Muscle of arm (tissue), 1 donor: ENCODE measurements at regions not wholly inside any gene's neighbourhood (a gene's known extent, or its start where the extent isn't known, plus 50 kb on each side); places are given as distances from the start of the nearest gene placed in this dataset.
"Not testable (repeated sequence)": the region's sequence is repeated elsewhere in the genome, so short reads cannot be mapped to it uniquely, and the experiment has no call there.

Source experiments
- DNase-seq: peaks from one replicate; pipeline ENCODE4 v3.0.0-alpha.2; 2013

- DNase-seq = no peak
Measured at GRCh38 chr5:87752362-87752761, 339.6 kb upstream of the CCNH start.

- no peak for DNase-seq
Measured at GRCh38 chr5:87751824-87752223, 339.1 kb upstream of the CCNH start.

- no peak for DNase-seq
Measured at GRCh38 chr5:87746891-87747377, 334.2 kb upstream of the CCNH start.

GRCh38 chr5:87746341-87746740 is 333.6 kb upstream of the CCNH start:
- DNase-seq = no peak

GRCh38 chr5:87741881-87742280 is 329.2 kb upstream of the CCNH start:
- no peak for DNase-seq

- DNase-seq = no peak
Measured at GRCh38 chr5:87735923-87736322, 323.2 kb upstream of the CCNH start.

GRCh38 chr5:87733897-87734296 is 321.2 kb upstream of the CCNH start:
- DNase-seq = no peak

- DNase-seq = no peak
Measured at GRCh38 chr5:87732875-87733768, 320.4 kb upstream of the CCNH start.

GRCh38 chr5:87729781-87730180 is 317.1 kb upstream of the CCNH start:
- no peak for DNase-seq

- DNase-seq = no peak
Measured at GRCh38 chr5:87722286-87722685, 309.6 kb upstream of the CCNH start.

- DNase-seq = not testable (repeated sequence)
Measured at GRCh38 chr5:87718224-87718925, 305.6 kb upstream of the CCNH start.

GRCh38 chr5:87717761-87718160 is 305.0 kb upstream of the CCNH start:
- no peak for DNase-seq

- DNase-seq = peak; percentile 1
Measured at GRCh38 chr5:87705876-87706275, 293.1 kb upstream of the CCNH start.

GRCh38 chr5:87686975-87687374 is 274.2 kb upstream of the CCNH start:
- no peak for DNase-seq

- no peak for DNase-seq
Measured at GRCh38 chr5:87686018-87686417, 273.3 kb upstream of the CCNH start.

GRCh38 chr5:87674235-87674634 is 261.5 kb upstream of the CCNH start:
- DNase-seq = no peak

GRCh38 chr5:87671146-87671545 is 258.4 kb upstream of the CCNH start:
- no peak for DNase-seq

- no peak for DNase-seq
Measured at GRCh38 chr5:87665166-87665565, 252.4 kb upstream of the CCNH start.

GRCh38 chr5:87661784-87662566 is 249.2 kb upstream of the CCNH start:
- DNase-seq = no peak

- no peak for DNase-seq
Measured at GRCh38 chr5:87653242-87653641, 240.5 kb upstream of the CCNH start.

GRCh38 chr5:87650284-87650683 is 237.6 kb upstream of the CCNH start:
- no peak for DNase-seq

- no peak for DNase-seq
Measured at GRCh38 chr5:87649455-87649854, 236.7 kb upstream of the CCNH start.
